ENCODE measurements at regions not wholly inside any gene's neighbourhood (a gene's known extent, or its start where the extent isn't known, plus 50 kb on each side); places are given as distances from the start of the nearest gene placed in this dataset.

DNA sequence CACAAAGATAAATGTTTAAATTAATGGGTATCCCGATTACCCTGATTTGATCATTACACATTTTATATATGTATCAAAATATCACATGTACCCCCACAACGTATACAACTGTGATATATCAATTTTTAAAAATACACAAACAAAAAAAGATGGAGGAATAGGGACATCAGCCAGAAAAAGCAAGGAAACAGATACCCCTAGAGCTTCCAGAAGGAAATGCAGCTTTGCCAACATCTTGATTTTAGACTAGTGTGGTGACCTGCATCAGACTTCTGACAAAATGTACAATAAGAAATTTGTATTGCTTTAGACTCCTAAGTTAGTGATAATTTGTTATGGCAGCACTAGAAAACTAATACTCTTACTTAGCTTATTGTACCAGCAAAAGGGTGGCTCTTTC, 483.8 kb downstream of the TUSC7 start:
- TF ChIP-seq, protein P1, sequence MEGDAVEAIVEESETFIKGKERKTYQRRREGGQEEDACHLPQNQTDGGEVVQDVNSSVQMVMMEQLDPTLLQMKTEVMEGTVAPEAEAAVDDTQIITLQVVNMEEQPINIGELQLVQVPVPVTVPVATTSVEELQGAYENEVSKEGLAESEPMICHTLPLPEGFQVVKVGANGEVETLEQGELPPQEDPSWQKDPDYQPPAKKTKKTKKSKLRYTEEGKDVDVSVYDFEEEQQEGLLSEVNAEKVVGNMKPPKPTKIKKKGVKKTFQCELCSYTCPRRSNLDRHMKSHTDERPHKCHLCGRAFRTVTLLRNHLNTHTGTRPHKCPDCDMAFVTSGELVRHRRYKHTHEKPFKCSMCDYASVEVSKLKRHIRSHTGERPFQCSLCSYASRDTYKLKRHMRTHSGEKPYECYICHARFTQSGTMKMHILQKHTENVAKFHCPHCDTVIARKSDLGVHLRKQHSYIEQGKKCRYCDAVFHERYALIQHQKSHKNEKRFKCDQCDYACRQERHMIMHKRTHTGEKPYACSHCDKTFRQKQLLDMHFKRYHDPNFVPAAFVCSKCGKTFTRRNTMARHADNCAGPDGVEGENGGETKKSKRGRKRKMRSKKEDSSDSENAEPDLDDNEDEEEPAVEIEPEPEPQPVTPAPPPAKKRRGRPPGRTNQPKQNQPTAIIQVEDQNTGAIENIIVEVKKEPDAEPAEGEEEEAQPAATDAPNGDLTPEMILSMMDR (IDR thresholded peaks at IDR 0.05 in 8 of 11, conservative IDR thresholded peaks at IDR 0.05 in 3 of 11), result no peak
- TF ChIP-seq POLR2A (IDR thresholded peaks at IDR 0.05), result no peak

Data from spleen (tissue), 7 donors.